Esophagus squamous epithelium (tissue), 4 donors: ENCODE measurements at regions not wholly inside any gene's neighbourhood (a gene's known extent, or its start where the extent isn't known, plus 50 kb on each side); places are given as distances from the start of the nearest gene placed in this dataset.

Experiments
- CTCF ChIP-seq, 6 experiments: fragments of 450-650 bp in 4 of 6; fragments of 200-600 bp in 2 of 6; sonication (generic) in 2 of 6; IDR thresholded peaks; one replicate each; pipeline ENCODE4 v1.5.1; 2016 to 2019; ENCODE audit warnings: antibody characterized with exemption in 6 of 6, mild to moderate bottlenecking in 4 of 6, moderate library complexity in 4 of 6
- POLR2A ChIP-seq, 4 donors: fragments of 450-650 bp; IDR thresholded peaks; one replicate each; pipeline ENCODE4 v1.6.1; 2017; ENCODE audit warnings: antibody characterized with exemption in 4 of 4, mild to moderate bottlenecking in 4 of 4, moderate library complexity in 3 of 4

GRCh38 chr3:72101494-72101893, 316.5 kb upstream of the PROK2 start:
- no peak for TF ChIP-seq POLR2A (IDR thresholded peaks at IDR 0.05)
- no peak for TF ChIP-seq CTCF (IDR thresholded peaks at IDR 0.05)
